ACC112 (cell line): ENCODE measurements at regions not wholly inside any gene's neighbourhood (a gene's known extent, or its start where the extent isn't known, plus 50 kb on each side); places are given as distances from the start of the nearest gene placed in this dataset.
"Not testable (repeated sequence)": the region's sequence is repeated elsewhere in the genome, so short reads cannot be mapped to it uniquely, and the experiment has no call there.

ENCODE experiments used
- H2AFZ ChIP-seq: fragments of 200-600 bp; sonication (generic); one replicate; pipeline ENCODE4 v1.6.0; 2017; ENCODE audit warnings: antibody characterized with exemption, low read length; ENCODE audit not compliant: unreplicated experiment
- H3K27ac ChIP-seq: fragments of 200-600 bp; sonication (generic); 2 replicates; pipeline ENCODE4 v1.5.1; 2014; ENCODE audit warnings: low read depth, mild to moderate bottlenecking, antibody characterized with exemption, low read length, moderate library complexity
- H3K27me3 ChIP-seq: fragments of 200-600 bp; sonication (generic); 2 replicates; pipeline ENCODE4 v1.6.1; 2014; ENCODE audit warnings: mild to moderate bottlenecking, antibody characterized with exemption, low read length, moderate library complexity, mixed read lengths; ENCODE audit not compliant: insufficient read depth
- H3K36me3 ChIP-seq: fragments of 200-600 bp; sonication (generic); 2 replicates; pipeline ENCODE4 v1.6.1; 2016; ENCODE audit warnings: mild to moderate bottlenecking, antibody characterized with exemption, low read length, moderate library complexity, mixed read lengths; ENCODE audit not compliant: insufficient read depth
- H3K4me1 ChIP-seq: fragments of 200-600 bp; sonication (generic); one replicate; pipeline ENCODE4 v1.6.1; 2016; ENCODE audit warnings: low read length, mixed read lengths; ENCODE audit not compliant: insufficient read depth, unreplicated experiment, control insufficient read depth
- H3K4me3 ChIP-seq: fragments of 200-600 bp; sonication (generic); 2 replicates; pipeline ENCODE4 v1.5.1; 2014; ENCODE audit warnings: mild to moderate bottlenecking, low read depth, low read length
- H3K79me2 ChIP-seq: fragments of 200-600 bp; sonication (generic); one replicate; pipeline ENCODE4 v1.6.0; 2016; ENCODE audit warnings: low read length; ENCODE audit not compliant: control insufficient read depth, unreplicated experiment, insufficient read depth

DNA sequence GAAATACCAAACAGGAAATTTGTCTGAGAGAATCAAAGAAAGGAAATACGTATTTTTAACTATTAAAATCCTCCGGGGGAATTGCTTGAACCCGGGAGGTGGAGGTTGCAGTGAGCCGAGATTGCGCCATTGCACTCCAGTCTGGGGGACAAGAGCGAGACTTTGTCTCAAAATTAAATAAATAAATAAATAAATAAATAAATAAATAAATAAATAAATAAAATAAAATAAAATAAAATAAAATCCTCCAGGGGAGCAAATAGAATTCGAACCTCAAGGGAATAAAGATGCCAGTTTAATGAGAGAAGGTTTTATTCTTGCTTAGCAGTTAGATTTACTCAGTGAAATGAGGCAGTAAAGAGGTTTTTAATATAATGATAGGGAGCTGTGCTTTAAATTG is 482.4 kb upstream of the CNTN5 start:
- H3K27me3 ChIP-seq, H3K27ac ChIP-seq, H3K4me3 ChIP-seq, H3K4me1 ChIP-seq, H2AFZ ChIP-seq, H3K36me3 ChIP-seq, H3K79me2 ChIP-seq: not testable (repeated sequence)

DNA sequence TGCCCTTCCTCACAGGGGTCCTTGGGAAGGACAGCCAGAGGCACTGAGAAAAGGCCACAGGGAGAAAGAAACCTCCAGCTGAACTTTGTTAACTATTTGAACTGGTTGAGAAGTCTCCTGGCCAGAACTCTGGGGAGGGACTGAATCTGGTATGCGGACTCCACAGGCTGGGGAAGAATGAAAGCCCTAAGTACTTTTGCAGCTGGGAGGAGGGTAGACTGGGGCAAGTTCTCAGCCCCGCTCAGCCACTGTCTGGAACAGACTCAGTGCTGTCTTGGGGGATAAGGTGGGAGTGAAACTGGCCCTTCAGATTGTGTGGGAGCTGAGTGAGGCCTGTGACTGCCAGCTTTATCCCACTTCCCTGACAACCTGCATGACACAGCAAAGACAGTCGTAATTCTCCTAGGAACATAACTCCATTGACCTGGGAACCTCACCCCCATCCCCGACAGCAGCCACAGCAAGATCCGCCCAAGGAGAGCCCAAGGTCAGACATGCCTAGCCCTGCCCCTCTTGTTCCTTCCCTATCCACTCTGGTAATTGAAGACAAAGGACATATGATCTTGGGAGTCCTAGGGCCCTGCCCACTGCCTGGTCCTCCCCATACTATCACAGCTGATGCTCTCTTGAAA is 475.1 kb upstream of the CNTN5 start:
- H3K36me3 ChIP-seq = no peaks in the 10 kb centered on the region
- H3K27ac ChIP-seq = no peak overlapping the region
- no peak overlapping the region for H3K4me3 ChIP-seq
- no peak overlapping the region for H2AFZ ChIP-seq
- H3K79me2 ChIP-seq = no peaks in the 10 kb centered on the region
- no peaks in the 10 kb centered on the region for H3K4me1 ChIP-seq
- H3K27me3 ChIP-seq = no peaks in the 10 kb centered on the region

- H3K79me2 ChIP-seq = no peaks in the 10 kb centered on the region
- H2AFZ ChIP-seq = no peak overlapping the region
- no peak overlapping the region for H3K27ac ChIP-seq
- no peaks in the 10 kb centered on the region for H3K4me1 ChIP-seq
- no peak overlapping the region for H3K4me3 ChIP-seq
- H3K36me3 ChIP-seq = no peaks in the 10 kb centered on the region
- H3K27me3 ChIP-seq = no peaks in the 10 kb centered on the region
These were observed 471.2 kb upstream of the CNTN5 start for GRCh38 chr11:98549571-98549970.

- no peak overlapping the region for H3K27ac ChIP-seq
- no peak overlapping the region for H2AFZ ChIP-seq
- H3K4me3 ChIP-seq = no peak overlapping the region
- no peaks in the 10 kb centered on the region for H3K27me3 ChIP-seq
- H3K79me2 ChIP-seq = no peaks in the 10 kb centered on the region
- H3K36me3 ChIP-seq = no peaks in the 10 kb centered on the region
- no peaks in the 10 kb centered on the region for H3K4me1 ChIP-seq
These were observed 460.8 kb upstream of the CNTN5 start for GRCh38 chr11:98559961-98560360.

- Histone ChIP-seq H3K27me3 (no peaks in the 10 kb centered on the region), H3K79me2 (no peaks in the 10 kb centered on the region), H3K4me3 (no peak overlapping the region), H2AFZ (no peak overlapping the region), H3K36me3 (no peaks in the 10 kb centered on the region), H3K27ac (no peak overlapping the region), H3K4me1 (no peaks in the 10 kb centered on the region)
These were observed 459.5 kb upstream of the CNTN5 start for GRCh38 chr11:98561252-98561651.

DNA sequence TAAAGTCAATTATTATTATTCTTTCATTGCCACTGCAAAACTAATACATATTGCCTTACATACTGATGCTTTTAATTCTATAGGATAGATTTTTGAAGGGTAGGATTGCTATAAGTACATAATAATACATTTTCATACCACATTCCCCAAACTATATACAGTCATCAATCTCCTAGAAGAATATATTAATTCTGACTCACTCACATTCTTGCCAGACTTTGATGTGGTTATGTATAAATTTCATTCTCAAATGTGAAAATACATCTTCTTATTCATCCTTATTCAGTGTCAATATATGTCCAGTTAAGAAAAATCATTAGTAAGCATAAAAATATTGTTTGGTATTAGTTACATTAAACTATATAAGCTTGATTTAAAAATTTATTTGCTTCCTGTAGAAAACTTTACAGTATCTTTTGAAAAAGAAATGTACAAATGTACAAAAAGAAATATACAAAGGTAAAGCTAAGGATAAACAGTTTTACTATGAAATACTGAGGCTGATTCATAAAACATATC is 458.8 kb upstream of the CNTN5 start:
- no peaks in the 10 kb centered on the region for H3K36me3 ChIP-seq
- no peak overlapping the region for H3K4me3 ChIP-seq
- no peak overlapping the region for H3K27ac ChIP-seq
- no peak overlapping the region for H2AFZ ChIP-seq
- no peaks in the 10 kb centered on the region for H3K4me1 ChIP-seq
- H3K79me2 ChIP-seq = no peaks in the 10 kb centered on the region
- no peaks in the 10 kb centered on the region for H3K27me3 ChIP-seq

GRCh38 chr11:98564233-98564632 is 456.5 kb upstream of the CNTN5 start:
- Histone ChIP-seq H3K4me1 (no peaks in the 10 kb centered on the region), H3K36me3 (no peaks in the 10 kb centered on the region), H2AFZ (no peak overlapping the region), H3K27ac (no peak overlapping the region), H3K27me3 (no peaks in the 10 kb centered on the region), H3K4me3 (no peak overlapping the region), H3K79me2 (no peaks in the 10 kb centered on the region)

- Histone ChIP-seq H2AFZ (no peak overlapping the region), H3K27me3 (no peaks in the 10 kb centered on the region), H3K79me2 (no peaks in the 10 kb centered on the region), H3K4me3 (no peak overlapping the region), H3K4me1 (no peaks in the 10 kb centered on the region), H3K36me3 (no peaks in the 10 kb centered on the region), H3K27ac (no peak overlapping the region)
These were observed 455.9 kb upstream of the CNTN5 start for GRCh38 chr11:98564881-98565280.

DNA sequence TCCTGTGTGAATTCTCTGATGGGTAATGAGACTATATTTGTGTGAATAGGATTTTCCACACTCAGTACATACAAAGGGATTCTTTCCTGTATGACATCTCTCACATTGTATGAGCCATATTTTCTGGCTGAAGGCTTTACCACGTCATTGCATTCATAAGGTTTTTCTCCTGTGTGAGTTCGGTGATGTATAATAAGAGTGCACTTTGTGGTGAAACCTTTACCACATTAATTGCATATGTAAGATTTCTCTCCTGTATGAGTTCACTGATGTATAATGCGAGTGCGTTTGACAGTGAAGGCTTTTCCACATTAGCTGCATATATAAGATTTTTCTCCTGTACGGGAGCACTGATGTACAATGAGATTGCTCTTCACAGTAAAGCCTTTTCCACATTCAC is 455.4 kb upstream of the CNTN5 start:
- Histone ChIP-seq H3K36me3 (no peaks in the 10 kb centered on the region), H3K4me3 (no peak overlapping the region), H2AFZ (no peak overlapping the region), H3K27ac (no peak overlapping the region), H3K79me2 (no peaks in the 10 kb centered on the region), H3K27me3 (no peaks in the 10 kb centered on the region), H3K4me1 (no peaks in the 10 kb centered on the region)

DNA sequence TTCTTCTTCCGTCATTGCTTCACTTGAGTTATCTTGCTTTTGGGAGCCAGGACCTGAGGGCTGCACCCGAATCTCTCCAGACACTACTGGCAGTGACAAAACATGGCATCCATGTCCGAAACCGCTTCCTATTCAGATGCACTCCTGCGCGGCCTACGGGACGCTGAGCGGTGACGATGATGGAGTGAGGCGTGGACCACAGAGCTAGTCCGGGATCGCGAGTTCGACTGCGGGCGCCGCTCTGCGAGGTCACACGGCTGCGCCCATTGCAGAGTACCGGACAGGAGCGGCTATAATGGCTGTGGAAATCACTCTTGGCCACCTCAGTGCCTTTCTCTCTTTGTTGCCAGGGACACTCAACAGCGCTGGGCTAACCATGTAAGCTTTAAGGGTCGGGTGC is 453.8 kb upstream of the CNTN5 start:
- Histone ChIP-seq H3K79me2 (no peaks in the 10 kb centered on the region), H2AFZ (no peak overlapping the region), H3K27ac (no peak overlapping the region), H3K4me1 (no peaks in the 10 kb centered on the region), H3K27me3 (no peaks in the 10 kb centered on the region), H3K4me3 (no peak overlapping the region), H3K36me3 (no peaks in the 10 kb centered on the region)

DNA sequence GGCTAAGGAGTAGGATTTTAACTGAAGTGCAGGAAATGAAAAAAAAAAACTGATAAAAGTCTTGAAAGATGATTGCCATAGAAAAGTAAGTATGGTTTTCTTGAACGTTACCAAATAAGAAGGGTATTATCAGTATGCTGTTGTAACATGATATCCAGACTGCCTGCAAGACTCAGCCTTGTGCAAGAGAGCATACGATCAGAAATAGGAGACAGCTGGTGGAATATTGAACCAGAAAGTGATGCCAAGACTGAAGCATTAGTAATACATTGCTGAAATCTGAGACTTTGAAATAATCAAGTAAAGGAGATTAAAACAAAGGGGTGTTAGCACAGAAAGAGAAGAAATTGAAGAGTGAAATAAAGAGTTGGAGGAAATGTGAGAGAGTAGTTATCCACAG is 452.7 kb upstream of the CNTN5 start:
- H3K79me2 ChIP-seq = no peaks in the 10 kb centered on the region
- no peaks in the 10 kb centered on the region for H3K4me1 ChIP-seq
- no peaks in the 10 kb centered on the region for H3K36me3 ChIP-seq
- H2AFZ ChIP-seq = no peak overlapping the region
- H3K27me3 ChIP-seq = no peaks in the 10 kb centered on the region
- H3K27ac ChIP-seq = no peak overlapping the region
- no peak overlapping the region for H3K4me3 ChIP-seq
